ENCODE measurements at regions not wholly inside any gene's neighbourhood (a gene's known extent, or its start where the extent isn't known, plus 50 kb on each side); places are given as distances from the start of the nearest gene placed in this dataset.

GRCh38 chr22:25350551-25350971 lies 131.1 kb downstream of the CRYBB2 start:
- H3K4me3 ChIP-seq (ENCODE audit: low read depth in 1 of 2, low read length in 2 of 2): no peak overlapping the region
- H3K27me3 ChIP-seq (ENCODE audit: control insufficient read depth in 1 of 2, insufficient read depth in 2 of 2, low read length in 2 of 2): no peaks in the 10 kb centered on the region
- H3K4me1 ChIP-seq (ENCODE audit: control insufficient read depth in 1 of 2, insufficient read depth in 2 of 2, low read length in 2 of 2): no peaks in the 10 kb centered on the region
- peaks cover 20 to 69% of the 10 kb centered on the region in 2 donors for H3K36me3 ChIP-seq (ENCODE audit: control insufficient read depth in 1 of 2, insufficient read depth in 2 of 2, low read length in 2 of 2)
- no peak overlapping the region for H3K27ac ChIP-seq (ENCODE audit: low read depth, low read length)
- no peak overlapping the region for H3K9ac ChIP-seq (ENCODE audit: low read depth in 1 of 2, low read length in 2 of 2)
- H3K9me3 ChIP-seq (ENCODE audit: control insufficient read depth in 1 of 2, low read length in 2 of 2): no peaks in the 10 kb centered on the region

- Histone ChIP-seq H3K9me3 (ENCODE audit: control insufficient read depth in 1 of 2, low read length in 2 of 2) (no peaks in the 10 kb centered on the region), H3K4me3 (ENCODE audit: low read depth in 1 of 2, low read length in 2 of 2) (no peak overlapping the region), H3K9ac (ENCODE audit: low read depth in 1 of 2, low read length in 2 of 2) (no peak overlapping the region), H3K4me1 (ENCODE audit: control insufficient read depth in 1 of 2, insufficient read depth in 2 of 2, low read length in 2 of 2) (no peaks in the 10 kb centered on the region), H3K36me3 (ENCODE audit: control insufficient read depth in 1 of 2, insufficient read depth in 2 of 2, low read length in 2 of 2) (peaks cover 20 to 76% of the 10 kb centered on the region in 2 donors), H3K27ac (ENCODE audit: low read depth, low read length) (no peak overlapping the region), H3K27me3 (ENCODE audit: control insufficient read depth in 1 of 2, insufficient read depth in 2 of 2, low read length in 2 of 2) (no peaks in the 10 kb centered on the region)
Observed at GRCh38 chr22:25351631-25352293, 132.3 kb downstream of the CRYBB2 start.

GRCh38 chr22:25352294-25352680 lies 132.8 kb downstream of the CRYBB2 start:
- H3K4me3 ChIP-seq (ENCODE audit: low read depth in 1 of 2, low read length in 2 of 2): no peak overlapping the region
- no peak overlapping the region for H3K27ac ChIP-seq (ENCODE audit: low read depth, low read length)
- H3K27me3 ChIP-seq (ENCODE audit: control insufficient read depth in 1 of 2, insufficient read depth in 2 of 2, low read length in 2 of 2): no peaks in the 10 kb centered on the region
- H3K9me3 ChIP-seq (ENCODE audit: control insufficient read depth in 1 of 2, low read length in 2 of 2): no peaks in the 10 kb centered on the region
- no peaks in the 10 kb centered on the region for H3K4me1 ChIP-seq (ENCODE audit: control insufficient read depth in 1 of 2, insufficient read depth in 2 of 2, low read length in 2 of 2)
- H3K9ac ChIP-seq (ENCODE audit: low read depth in 1 of 2, low read length in 2 of 2): no peak overlapping the region
- H3K36me3 ChIP-seq (ENCODE audit: control insufficient read depth in 1 of 2, insufficient read depth in 2 of 2, low read length in 2 of 2): peaks cover 20 to 76% of the 10 kb centered on the region in 2 donors

- peaks cover 20 to 81% of the 10 kb centered on the region in 2 donors for H3K36me3 ChIP-seq (ENCODE audit: control insufficient read depth in 1 of 2, insufficient read depth in 2 of 2, low read length in 2 of 2)
- no peaks in the 10 kb centered on the region for H3K4me1 ChIP-seq (ENCODE audit: control insufficient read depth in 1 of 2, insufficient read depth in 2 of 2, low read length in 2 of 2)
- H3K27me3 ChIP-seq (ENCODE audit: control insufficient read depth in 1 of 2, insufficient read depth in 2 of 2, low read length in 2 of 2): no peaks in the 10 kb centered on the region
- no peaks in the 10 kb centered on the region for H3K9me3 ChIP-seq (ENCODE audit: control insufficient read depth in 1 of 2, low read length in 2 of 2)
- no peak overlapping the region for H3K27ac ChIP-seq (ENCODE audit: low read depth, low read length)
- H3K9ac ChIP-seq (ENCODE audit: low read depth in 1 of 2, low read length in 2 of 2): no peak overlapping the region
- H3K4me3 ChIP-seq (ENCODE audit: low read depth in 1 of 2, low read length in 2 of 2): no peak overlapping the region
Observed at GRCh38 chr22:25353516-25354445, 134.3 kb downstream of the CRYBB2 start.

GRCh38 chr22:25354456-25354855 lies 135.0 kb downstream of the CRYBB2 start:
- no peaks in the 10 kb centered on the region for H3K27me3 ChIP-seq (ENCODE audit: control insufficient read depth in 1 of 2, insufficient read depth in 2 of 2, low read length in 2 of 2)
- no peak overlapping the region for H3K27ac ChIP-seq (ENCODE audit: low read depth, low read length)
- H3K9ac ChIP-seq (ENCODE audit: low read depth in 1 of 2, low read length in 2 of 2): no peak overlapping the region
- H3K4me3 ChIP-seq (ENCODE audit: low read depth in 1 of 2, low read length in 2 of 2): no peak overlapping the region
- H3K4me1 ChIP-seq (ENCODE audit: control insufficient read depth in 1 of 2, insufficient read depth in 2 of 2, low read length in 2 of 2): no peaks in the 10 kb centered on the region
- no peaks in the 10 kb centered on the region for H3K9me3 ChIP-seq (ENCODE audit: control insufficient read depth in 1 of 2, low read length in 2 of 2)
- H3K36me3 ChIP-seq (ENCODE audit: control insufficient read depth in 1 of 2, insufficient read depth in 2 of 2, low read length in 2 of 2): peaks cover 21 to 85% of the 10 kb centered on the region in 2 donors

- H3K27ac ChIP-seq (ENCODE audit: low read depth, low read length): no peak overlapping the region
- H3K4me3 ChIP-seq (ENCODE audit: low read depth in 1 of 2, low read length in 2 of 2): no peak overlapping the region
- no peaks in the 10 kb centered on the region for H3K4me1 ChIP-seq (ENCODE audit: control insufficient read depth in 1 of 2, insufficient read depth in 2 of 2, low read length in 2 of 2)
- H3K27me3 ChIP-seq (ENCODE audit: control insufficient read depth in 1 of 2, insufficient read depth in 2 of 2, low read length in 2 of 2): no peaks in the 10 kb centered on the region
- H3K36me3 ChIP-seq (ENCODE audit: control insufficient read depth in 1 of 2, insufficient read depth in 2 of 2, low read length in 2 of 2): peaks cover 20 to 78% of the 10 kb centered on the region in 2 donors
- H3K9ac ChIP-seq (ENCODE audit: low read depth in 1 of 2, low read length in 2 of 2): no peak overlapping the region
- no peaks in the 10 kb centered on the region for H3K9me3 ChIP-seq (ENCODE audit: control insufficient read depth in 1 of 2, low read length in 2 of 2)
Observed at GRCh38 chr22:25357132-25357455, 137.7 kb downstream of the CRYBB2 start.

GRCh38 chr22:25357606-25358420 lies 138.4 kb downstream of the CRYBB2 start:
- no peaks in the 10 kb centered on the region for H3K9me3 ChIP-seq (ENCODE audit: control insufficient read depth in 1 of 2, low read length in 2 of 2)
- H3K36me3 ChIP-seq (ENCODE audit: control insufficient read depth in 1 of 2, insufficient read depth in 2 of 2, low read length in 2 of 2): peaks cover 20 to 72% of the 10 kb centered on the region in 2 donors
- H3K27ac ChIP-seq (ENCODE audit: low read depth, low read length): no peak overlapping the region
- no peak overlapping the region for H3K9ac ChIP-seq (ENCODE audit: low read depth in 1 of 2, low read length in 2 of 2)
- H3K4me3 ChIP-seq (ENCODE audit: low read depth in 1 of 2, low read length in 2 of 2): no peak overlapping the region
- no peaks in the 10 kb centered on the region for H3K4me1 ChIP-seq (ENCODE audit: control insufficient read depth in 1 of 2, insufficient read depth in 2 of 2, low read length in 2 of 2)
- no peaks in the 10 kb centered on the region for H3K27me3 ChIP-seq (ENCODE audit: control insufficient read depth in 1 of 2, insufficient read depth in 2 of 2, low read length in 2 of 2)

GRCh38 chr22:25358421-25359170 lies 139.2 kb downstream of the CRYBB2 start:
- no peak overlapping the region for H3K27ac ChIP-seq (ENCODE audit: low read depth, low read length)

GRCh38 chr22:25359601-25360261 lies 140.3 kb downstream of the CRYBB2 start:
- H3K4me3 ChIP-seq (ENCODE audit: low read depth in 1 of 2, low read length in 2 of 2): no peak overlapping the region
- no peaks in the 10 kb centered on the region for H3K9me3 ChIP-seq (ENCODE audit: control insufficient read depth in 1 of 2, low read length in 2 of 2)
- H3K4me1 ChIP-seq (ENCODE audit: control insufficient read depth in 1 of 2, insufficient read depth in 2 of 2, low read length in 2 of 2): peaks cover 8 to 10% of the 10 kb centered on the region in 2 donors
- H3K27ac ChIP-seq (ENCODE audit: low read depth, low read length): no peak overlapping the region
- peaks cover 7 to 61% of the 10 kb centered on the region in 2 donors for H3K36me3 ChIP-seq (ENCODE audit: control insufficient read depth in 1 of 2, insufficient read depth in 2 of 2, low read length in 2 of 2)
- no peaks in the 10 kb centered on the region for H3K27me3 ChIP-seq (ENCODE audit: control insufficient read depth in 1 of 2, insufficient read depth in 2 of 2, low read length in 2 of 2)
- H3K9ac ChIP-seq (ENCODE audit: low read depth in 1 of 2, low read length in 2 of 2): no peak overlapping the region

More at GRCh38 chr22:25358421-25359170, 139.2 kb downstream of the CRYBB2 start:
- no peak overlapping the region for H3K9ac ChIP-seq (ENCODE audit: low read depth in 1 of 2, low read length in 2 of 2)
- H3K36me3 ChIP-seq (ENCODE audit: control insufficient read depth in 1 of 2, insufficient read depth in 2 of 2, low read length in 2 of 2): peaks cover 18 to 69% of the 10 kb centered on the region in 2 donors
- no peaks in the 10 kb centered on the region for H3K9me3 ChIP-seq (ENCODE audit: control insufficient read depth in 1 of 2, low read length in 2 of 2)
- no peak overlapping the region for H3K4me3 ChIP-seq (ENCODE audit: low read depth in 1 of 2, low read length in 2 of 2)
- no peaks in the 10 kb centered on the region for H3K4me1 ChIP-seq (ENCODE audit: control insufficient read depth in 1 of 2, insufficient read depth in 2 of 2, low read length in 2 of 2)
- H3K27me3 ChIP-seq (ENCODE audit: control insufficient read depth in 1 of 2, insufficient read depth in 2 of 2, low read length in 2 of 2): no peaks in the 10 kb centered on the region

Data from duodenal mucosa (tissue), 2 donors.